ENCODE measurements at regions not wholly inside any gene's neighbourhood (a gene's known extent, or its start where the extent isn't known, plus 50 kb on each side); places are given as distances from the start of the nearest gene placed in this dataset.
"Not testable (repeated sequence)": the region's sequence is repeated elsewhere in the genome, so short reads cannot be mapped to it uniquely, and the experiment has no call there.

DNA sequence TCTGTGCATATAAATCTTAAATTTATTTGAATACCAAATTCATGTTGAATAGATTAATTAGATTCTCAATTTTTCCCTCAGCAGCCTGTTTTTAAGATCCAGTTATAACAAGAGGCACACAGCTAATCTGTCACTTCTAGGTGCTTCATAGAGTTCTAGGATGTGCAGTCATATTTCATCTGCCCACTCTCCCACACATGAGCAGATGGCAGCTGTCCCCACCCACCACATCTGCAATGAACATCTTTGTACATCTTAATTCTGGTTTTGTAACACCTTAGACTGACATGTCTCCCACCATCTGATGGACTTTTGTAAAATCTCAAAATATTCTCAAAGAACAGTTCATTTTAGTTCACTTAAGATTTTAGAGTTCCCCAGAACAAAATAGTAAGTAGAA, 250.8 kb upstream of the ST6GAL2 start:
- Mint-ChIP-seq H3K9me3 (peaks cover 4% of the 10 kb centered on the region), H3K36me3 (ENCODE audit: low read depth) (no peaks in the 10 kb centered on the region), H3K4me3 (no peak overlapping the region), H3K4me1 (no peaks in the 10 kb centered on the region), H3K27me3 (no peaks in the 10 kb centered on the region), H3K27ac (no peak overlapping the region)
- no peak for ATAC-seq (replicated peaks)

DNA sequence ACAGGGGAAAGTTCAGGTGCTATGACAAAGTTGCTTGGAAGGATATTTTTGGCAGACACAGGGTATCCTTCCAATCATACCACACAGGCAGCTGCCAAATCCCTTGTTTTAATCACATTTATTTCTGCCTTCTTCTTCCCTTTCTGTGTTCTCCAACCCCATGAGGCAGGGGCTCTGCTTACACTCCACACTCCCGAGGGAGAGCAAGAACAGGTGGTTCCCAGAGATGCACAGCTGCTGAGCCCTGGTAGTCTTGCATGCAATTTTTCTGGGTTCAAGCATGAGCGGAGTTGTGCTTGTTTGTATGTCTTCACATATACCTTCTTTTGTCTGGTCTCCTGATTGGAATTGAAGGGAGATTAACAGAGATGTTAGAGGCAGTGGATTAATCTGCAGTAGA, 251.7 kb upstream of the ST6GAL2 start:
- Mint-ChIP-seq H3K27me3 (no peaks in the 10 kb centered on the region), H3K36me3 (ENCODE audit: low read depth) (no peaks in the 10 kb centered on the region), H3K4me1 (no peaks in the 10 kb centered on the region), H3K4me3 (no peak overlapping the region), H3K9me3 (peaks cover 4% of the 10 kb centered on the region), H3K27ac (no peak overlapping the region)
- ATAC-seq (replicated peaks), result no peak

DNA sequence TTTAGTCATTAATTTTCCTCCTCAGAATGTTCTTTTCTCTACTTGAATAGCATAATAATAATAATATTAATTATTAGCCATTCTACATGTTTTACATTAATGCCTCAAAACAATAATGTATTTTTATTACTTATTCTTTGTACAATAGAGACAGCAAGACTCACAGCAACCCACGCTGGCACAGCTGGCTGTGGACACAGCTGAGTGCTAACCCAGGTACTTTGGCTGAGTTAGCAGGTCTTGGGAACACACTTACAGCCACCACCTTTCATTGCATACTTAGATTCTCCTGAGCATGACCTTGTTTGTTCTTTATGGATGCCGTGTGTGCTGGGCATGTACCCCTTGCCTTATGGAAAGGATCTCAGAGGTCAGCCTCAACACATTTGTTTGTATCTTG, 260.2 kb upstream of the ST6GAL2 start:
- Mint-ChIP-seq H3K27me3 (no peaks in the 10 kb centered on the region), H3K4me1 (no peaks in the 10 kb centered on the region), H3K4me3 (no peak overlapping the region), H3K9me3 (no peaks in the 10 kb centered on the region), H3K27ac (no peak overlapping the region), H3K36me3 (ENCODE audit: low read depth) (no peaks in the 10 kb centered on the region)
- ATAC-seq (replicated peaks), result no peak

GRCh38 chr2:107146645-107147044, 260.7 kb upstream of the ST6GAL2 start:
- H3K9me3 Mint-ChIP-seq; H3K4me1 Mint-ChIP-seq; H3K27me3 Mint-ChIP-seq; H3K4me3 Mint-ChIP-seq; H3K36me3 Mint-ChIP-seq (ENCODE audit: low read depth); ATAC-seq (replicated peaks); H3K27ac Mint-ChIP-seq: not testable (repeated sequence)

- H3K9me3 Mint-ChIP-seq, result no peaks in the 10 kb centered on the region
- no peak overlapping the region for H3K27ac Mint-ChIP-seq
- no peak for ATAC-seq (replicated peaks)
- H3K27me3 Mint-ChIP-seq, result no peaks in the 10 kb centered on the region
- no peak overlapping the region for H3K4me3 Mint-ChIP-seq
- H3K4me1 Mint-ChIP-seq, result no peaks in the 10 kb centered on the region
- no peaks in the 10 kb centered on the region for H3K36me3 Mint-ChIP-seq (ENCODE audit: low read depth)
Measured at GRCh38 chr2:107148055-107148454, 262.1 kb upstream of the ST6GAL2 start.

DNA sequence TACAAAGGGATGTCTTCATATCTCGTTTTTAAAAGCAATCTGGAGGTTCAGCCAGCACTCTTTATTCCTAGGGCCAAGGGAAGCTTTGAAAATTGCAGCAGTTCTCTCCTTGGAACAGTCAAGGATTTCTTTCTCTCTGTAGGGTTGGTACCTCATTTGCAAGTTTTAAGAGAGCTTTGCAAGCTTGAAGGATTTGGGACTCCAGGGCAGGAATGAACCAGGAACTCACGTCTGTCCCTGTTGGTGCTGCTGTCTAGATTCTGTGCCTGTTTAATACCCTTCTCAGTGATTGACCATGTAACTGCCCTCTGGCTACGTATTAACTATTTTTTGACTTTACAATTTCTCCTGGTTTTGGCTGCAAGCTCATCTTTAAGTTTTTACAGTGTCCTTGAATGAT, 262.5 kb upstream of the ST6GAL2 start:
- no peaks in the 10 kb centered on the region for H3K4me1 Mint-ChIP-seq
- no peaks in the 10 kb centered on the region for H3K36me3 Mint-ChIP-seq (ENCODE audit: low read depth)
- H3K9me3 Mint-ChIP-seq, result no peaks in the 10 kb centered on the region
- H3K27ac Mint-ChIP-seq, result no peak overlapping the region
- ATAC-seq (replicated peaks), result no peak
- no peak overlapping the region for H3K4me3 Mint-ChIP-seq
- H3K27me3 Mint-ChIP-seq, result no peaks in the 10 kb centered on the region

GRCh38 chr2:107160640-107161239, 274.8 kb upstream of the ST6GAL2 start:
- Mint-ChIP-seq H3K4me3 (no peak overlapping the region), H3K27ac (no peak overlapping the region), H3K36me3 (ENCODE audit: low read depth) (no peaks in the 10 kb centered on the region), H3K9me3 (peaks cover 5% of the 10 kb centered on the region), H3K4me1 (no peaks in the 10 kb centered on the region), H3K27me3 (no peaks in the 10 kb centered on the region)
- ATAC-seq (replicated peaks), result no peak

GRCh38 chr2:107168141-107168540, 282.2 kb upstream of the ST6GAL2 start:
- H3K4me1 Mint-ChIP-seq, result no peaks in the 10 kb centered on the region
- H3K27me3 Mint-ChIP-seq, result no peaks in the 10 kb centered on the region
- no peak for ATAC-seq (replicated peaks)
- H3K27ac Mint-ChIP-seq, result no peak overlapping the region
- H3K9me3 Mint-ChIP-seq, result peaks cover 3% of the 10 kb centered on the region
- H3K36me3 Mint-ChIP-seq (ENCODE audit: low read depth), result no peaks in the 10 kb centered on the region
- no peak overlapping the region for H3K4me3 Mint-ChIP-seq

DNA sequence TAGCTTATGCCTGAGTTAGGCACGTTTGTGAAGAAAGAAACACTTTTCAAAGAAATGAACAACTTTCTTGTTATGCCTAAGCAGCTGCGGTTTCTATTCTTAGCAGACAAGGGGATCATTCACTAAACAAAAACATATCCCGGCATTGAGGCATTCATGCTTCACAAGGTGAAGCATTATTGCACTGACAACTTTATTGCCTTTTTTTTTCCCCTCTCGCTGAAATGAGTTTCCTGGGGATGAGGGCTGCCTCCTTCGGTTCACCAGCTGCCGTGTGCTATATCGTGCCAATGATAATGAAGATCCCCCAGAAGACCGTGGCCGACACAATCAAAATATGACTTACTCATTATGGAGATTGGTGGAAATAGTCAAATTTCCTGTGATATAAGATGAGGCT, 288.2 kb upstream of the ST6GAL2 start:
- Mint-ChIP-seq H3K27ac (no peak overlapping the region), H3K9me3 (peaks cover 3% of the 10 kb centered on the region), H3K4me3 (no peak overlapping the region), H3K27me3 (peaks cover 4% of the 10 kb centered on the region), H3K4me1 (no peaks in the 10 kb centered on the region), H3K36me3 (ENCODE audit: low read depth) (no peaks in the 10 kb centered on the region)
- ATAC-seq (replicated peaks), result no peak

- Mint-ChIP-seq H3K9me3 (no peaks in the 10 kb centered on the region), H3K4me1 (no peaks in the 10 kb centered on the region), H3K27me3 (no peaks in the 10 kb centered on the region)
Measured at GRCh38 chr2:107182981-107183380, 297.0 kb upstream of the ST6GAL2 start.

GRCh38 chr2:107187870-107188269, 301.9 kb upstream of the ST6GAL2 start:
- no peak overlapping the region for H3K4me3 Mint-ChIP-seq
- ATAC-seq (replicated peaks), result no peak
- H3K27me3 Mint-ChIP-seq, result no peaks in the 10 kb centered on the region
- H3K4me1 Mint-ChIP-seq, result no peaks in the 10 kb centered on the region
- H3K27ac Mint-ChIP-seq, result no peak overlapping the region
- H3K9me3 Mint-ChIP-seq, result peaks cover 6% of the 10 kb centered on the region
- no peaks in the 10 kb centered on the region for H3K36me3 Mint-ChIP-seq (ENCODE audit: low read depth)

More at GRCh38 chr2:107182981-107183380, 297.0 kb upstream of the ST6GAL2 start:
- no peak for ATAC-seq (replicated peaks)
- H3K4me3 Mint-ChIP-seq, result no peak overlapping the region
- H3K36me3 Mint-ChIP-seq (ENCODE audit: low read depth), result no peaks in the 10 kb centered on the region
- H3K27ac Mint-ChIP-seq, result no peak overlapping the region

DNA sequence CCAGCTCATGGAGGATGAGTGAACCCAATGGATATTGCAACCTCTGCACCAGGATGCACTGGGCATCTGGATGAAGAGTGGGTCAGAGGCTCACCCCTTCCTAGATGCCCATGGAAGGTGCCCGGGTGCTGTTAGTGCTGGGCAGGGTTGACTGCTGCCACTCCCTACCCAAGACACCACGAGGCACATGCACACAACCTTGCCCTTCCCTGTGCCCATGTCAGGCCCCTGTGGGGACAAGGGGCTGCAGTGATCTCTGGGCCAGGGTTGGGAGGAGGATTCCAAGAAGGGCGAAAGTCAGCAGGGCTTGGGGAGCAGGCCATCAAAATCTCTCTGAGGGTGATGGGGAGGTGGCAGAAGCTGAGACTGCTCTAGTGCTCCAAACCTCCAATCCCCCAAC, 309.7 kb upstream of the ST6GAL2 start:
- ATAC-seq (replicated peaks), result no peak
- Mint-ChIP-seq H3K4me1 (no peaks in the 10 kb centered on the region), H3K27me3 (no peaks in the 10 kb centered on the region), H3K36me3 (ENCODE audit: low read depth) (no peaks in the 10 kb centered on the region), H3K4me3 (no peak overlapping the region), H3K9me3 (peaks cover 4% of the 10 kb centered on the region), H3K27ac (no peak overlapping the region)

- Mint-ChIP-seq H3K27ac (no peak overlapping the region), H3K27me3 (no peaks in the 10 kb centered on the region), H3K4me1 (no peaks in the 10 kb centered on the region), H3K4me3 (no peak overlapping the region), H3K36me3 (ENCODE audit: low read depth) (no peaks in the 10 kb centered on the region), H3K9me3 (peaks cover 4% of the 10 kb centered on the region)
- no peak for ATAC-seq (replicated peaks)
Measured at GRCh38 chr2:107197594-107198294, 311.8 kb upstream of the ST6GAL2 start.

GRCh38 chr2:107202962-107203591, 317.1 kb upstream of the ST6GAL2 start:
- Mint-ChIP-seq H3K36me3 (ENCODE audit: low read depth) (no peaks in the 10 kb centered on the region), H3K4me1 (no peaks in the 10 kb centered on the region), H3K9me3 (peaks cover 7% of the 10 kb centered on the region), H3K4me3 (no peak overlapping the region), H3K27me3 (peaks cover 5% of the 10 kb centered on the region), H3K27ac (no peak overlapping the region)
- no peak for ATAC-seq (replicated peaks)
